PC-3 (cell line): ENCODE measurements at regions not wholly inside any gene's neighbourhood (a gene's known extent, or its start where the extent isn't known, plus 50 kb on each side); places are given as distances from the start of the nearest gene placed in this dataset.
"Not testable (repeated sequence)": the region's sequence is repeated elsewhere in the genome, so short reads cannot be mapped to it uniquely, and the experiment has no call there.

ENCODE experiments used
- CTCF ChIP-seq: fragments of 300-600 bp; sonication (generic); conservative IDR thresholded peaks from 2 replicates; pipeline ENCODE4 v1.5.1; 2017; ENCODE audit warnings: antibody characterized with exemption, low read depth, mild to moderate bottlenecking, low read length
- EZH2 ChIP-seq: fragments of 300-600 bp; sonication (generic); IDR thresholded peaks from one replicate; pipeline ENCODE4 v1.6.1; 2017; ENCODE audit warnings: antibody characterized with exemption, mild to moderate bottlenecking, low read length; ENCODE audit not compliant: unreplicated experiment

- TF ChIP-seq CTCF, EZH2: not testable (repeated sequence)
Measured at GRCh38 chr3:182431972-182432371, 361.3 kb upstream of the ATP11B start.
